Testis (tissue), 2 donors: ENCODE measurements at regions not wholly inside any gene's neighbourhood (a gene's known extent, or its start where the extent isn't known, plus 50 kb on each side); places are given as distances from the start of the nearest gene placed in this dataset.

Source experiments
- DNase-seq: peaks from one replicate; pipeline ENCODE4 v3.0.0-alpha.2; 2019
- H3K27ac ChIP-seq, 2 donors: fragments of 200-600 bp; sonication (generic); one replicate each; pipeline ENCODE4 v1.5.1; 2019
- H3K27me3 ChIP-seq: fragments of 200-600 bp; sonication (generic); one replicate; pipeline ENCODE4 v1.5.1; 2019
- H3K36me3 ChIP-seq: fragments of 200-600 bp; sonication (generic); one replicate; pipeline ENCODE4 v1.5.1; 2017; ENCODE audit warnings: low read depth; ENCODE audit errors: missing control alignments
- H3K4me1 ChIP-seq: fragments of 200-600 bp; sonication (generic); one replicate; pipeline ENCODE4 v1.5.1; 2019
- H3K4me3 ChIP-seq, 2 donors: fragments of 200-600 bp; sonication (generic); one replicate each; pipeline ENCODE4 v1.5.1; 2017 to 2019
- H3K9me3 ChIP-seq: fragments of 200-600 bp; sonication (generic); one replicate; pipeline ENCODE4 v1.5.1; 2017
- POLR2A ChIP-seq: fragments of 450-650 bp; IDR thresholded peaks from one replicate; pipeline ENCODE4 v1.6.1; 2017; ENCODE audit warnings: antibody characterized with exemption, mild to moderate bottlenecking, moderate library complexity
- WGBS, 2 donors: methylation state at CpG; one replicate each; pipeline ENCODE4 v1.1.5; 2018; 5-methylcytosine and 5-hydroxymethylcytosine counted together
- intact Hi-C: fragments of 100-400 bp; cut with DNase I; formaldehyde crosslinking; loops from one replicate; pipeline ENCODE4 v1.15.1; 2023; ENCODE audit warnings: low total_unique reads
- TF ChIP-seq, protein P1 (sequence below), 3 experiments: fragments of 450-650 bp in 2 of 3; fragments of 200-600 bp in 1 of 3; sonication (generic) in 1 of 3; IDR thresholded peaks; one replicate each; pipeline ENCODE4 v1.5.1; 2016 to 2019; ENCODE audit warnings: antibody characterized with exemption in 3 of 3, mild to moderate bottlenecking in 2 of 3, moderate library complexity in 1 of 3

DNA sequence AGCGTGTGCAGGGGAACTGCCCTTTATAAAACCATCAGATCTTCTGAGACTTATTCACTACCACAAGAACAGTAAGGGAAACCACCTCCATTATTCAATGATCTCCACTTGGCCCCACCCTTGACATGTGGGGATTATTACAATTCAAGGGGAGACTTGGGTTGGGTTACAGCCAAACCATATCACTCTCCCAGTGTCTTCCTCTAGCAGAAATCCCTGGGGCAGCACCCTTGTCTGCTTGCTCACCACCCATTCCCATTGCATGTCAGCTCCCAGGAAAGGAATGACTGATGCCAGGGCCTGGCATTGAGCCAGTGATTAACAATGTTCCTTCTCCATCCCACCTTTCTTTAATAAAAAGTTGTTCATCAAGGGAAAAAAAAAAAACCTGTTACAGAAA, 199.0 kb downstream of the IRX1 start:
- no peak overlapping the region for H3K27ac ChIP-seq
- H3K36me3 ChIP-seq: no peaks in the 10 kb centered on the region
- TF ChIP-seq, protein P1, sequence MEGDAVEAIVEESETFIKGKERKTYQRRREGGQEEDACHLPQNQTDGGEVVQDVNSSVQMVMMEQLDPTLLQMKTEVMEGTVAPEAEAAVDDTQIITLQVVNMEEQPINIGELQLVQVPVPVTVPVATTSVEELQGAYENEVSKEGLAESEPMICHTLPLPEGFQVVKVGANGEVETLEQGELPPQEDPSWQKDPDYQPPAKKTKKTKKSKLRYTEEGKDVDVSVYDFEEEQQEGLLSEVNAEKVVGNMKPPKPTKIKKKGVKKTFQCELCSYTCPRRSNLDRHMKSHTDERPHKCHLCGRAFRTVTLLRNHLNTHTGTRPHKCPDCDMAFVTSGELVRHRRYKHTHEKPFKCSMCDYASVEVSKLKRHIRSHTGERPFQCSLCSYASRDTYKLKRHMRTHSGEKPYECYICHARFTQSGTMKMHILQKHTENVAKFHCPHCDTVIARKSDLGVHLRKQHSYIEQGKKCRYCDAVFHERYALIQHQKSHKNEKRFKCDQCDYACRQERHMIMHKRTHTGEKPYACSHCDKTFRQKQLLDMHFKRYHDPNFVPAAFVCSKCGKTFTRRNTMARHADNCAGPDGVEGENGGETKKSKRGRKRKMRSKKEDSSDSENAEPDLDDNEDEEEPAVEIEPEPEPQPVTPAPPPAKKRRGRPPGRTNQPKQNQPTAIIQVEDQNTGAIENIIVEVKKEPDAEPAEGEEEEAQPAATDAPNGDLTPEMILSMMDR (IDR thresholded peaks at IDR 0.05): no peak
- no peak for TF ChIP-seq POLR2A
- intact Hi-C loops: no loop called here
- H3K4me1 ChIP-seq: no peaks in the 10 kb centered on the region
- no peaks in the 10 kb centered on the region for H3K27me3 ChIP-seq
- H3K9me3 ChIP-seq: no peaks in the 10 kb centered on the region
- no peak for DNase-seq
- no peak overlapping the region for H3K4me3 ChIP-seq
- 95 to 100% methylated on average over 1 of the region's 1 CpG for WGBS, 2 donors

DNA sequence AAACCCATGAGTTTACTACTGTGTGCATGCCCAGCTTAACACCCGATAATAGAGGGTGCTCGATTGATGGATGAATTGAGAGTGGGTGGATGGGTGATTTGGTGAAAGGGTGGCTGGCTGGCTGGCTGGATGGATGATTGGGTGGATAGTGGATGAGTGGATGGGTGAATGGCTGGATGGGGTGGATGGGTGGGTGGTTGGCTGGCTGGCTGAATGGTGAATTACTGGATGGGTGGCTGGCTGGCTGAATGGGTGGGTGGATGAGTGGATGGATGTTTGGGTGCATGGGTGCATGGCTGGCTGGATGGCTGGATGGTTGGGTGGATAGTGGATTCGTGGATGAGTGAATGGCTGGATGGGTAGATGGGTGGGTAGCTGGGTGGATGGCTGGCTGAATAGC, 201.1 kb downstream of the IRX1 start:
- intact Hi-C loops: no loop called here
- no peaks in the 10 kb centered on the region for H3K36me3 ChIP-seq
- DNase-seq: no peak
- no peaks in the 10 kb centered on the region for H3K9me3 ChIP-seq
- H3K27ac ChIP-seq: no peak overlapping the region
- TF ChIP-seq POLR2A: no peak
- TF ChIP-seq, protein P1 (IDR thresholded peaks at IDR 0.05): no peak
- WGBS, 2 donors: 73 to 86% methylated on average over 2 to 3 of the region's 3 CpGs
- no peak overlapping the region for H3K4me3 ChIP-seq
- no peaks in the 10 kb centered on the region for H3K27me3 ChIP-seq
- no peaks in the 10 kb centered on the region for H3K4me1 ChIP-seq

DNA sequence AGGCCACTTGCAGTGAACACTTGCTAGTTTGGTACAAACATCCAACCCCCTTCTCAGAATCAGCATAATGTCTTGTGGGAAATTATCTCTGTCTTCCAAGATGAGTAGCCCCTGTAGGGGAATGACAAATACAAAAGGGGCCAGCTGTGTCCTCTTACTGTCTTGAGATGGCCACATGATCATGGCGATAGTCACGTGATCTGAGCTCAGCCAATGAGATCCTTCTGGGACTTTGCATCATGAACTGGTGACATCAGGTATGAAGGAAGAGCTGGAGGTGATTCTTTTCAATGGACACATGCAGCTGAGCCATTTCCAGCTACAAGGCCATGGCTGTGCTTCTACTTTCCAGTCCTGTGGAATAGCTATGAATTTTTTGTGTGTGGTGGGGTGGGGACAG, 206.3 kb downstream of the IRX1 start:
- H3K27me3 ChIP-seq: no peaks in the 10 kb centered on the region
- H3K4me3 ChIP-seq: no peak overlapping the region
- WGBS, 2 donors: 76 to 77% methylated on average over 2 of the region's 2 CpGs
- H3K27ac ChIP-seq: no peak overlapping the region
- intact Hi-C loops: no loop called here
- H3K36me3 ChIP-seq: no peaks in the 10 kb centered on the region
- no peaks in the 10 kb centered on the region for H3K4me1 ChIP-seq
- no peak for TF ChIP-seq POLR2A
- TF ChIP-seq, protein P1 (IDR thresholded peaks at IDR 0.05): no peak
- H3K9me3 ChIP-seq: no peaks in the 10 kb centered on the region
- DNase-seq: no peak

DNA sequence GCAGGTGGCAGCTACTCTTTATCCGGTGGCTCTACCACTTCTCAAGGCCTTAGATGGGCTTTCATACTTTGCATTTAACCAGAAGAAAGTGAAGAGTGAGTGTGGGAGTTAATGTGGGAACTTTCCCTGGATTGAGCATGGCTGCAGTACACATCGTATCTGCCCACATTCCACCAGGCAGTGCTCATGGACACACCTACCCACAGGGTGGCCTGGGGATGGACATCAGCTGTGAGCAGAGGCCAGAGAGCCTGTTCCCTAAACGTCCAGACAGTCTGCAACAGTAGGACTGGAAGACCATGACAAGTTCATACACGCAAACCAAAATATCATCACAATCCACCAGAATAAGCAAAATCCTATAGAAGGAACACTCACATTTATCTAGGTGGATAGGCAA, 213.8 kb downstream of the IRX1 start:
- no peak for DNase-seq
- Histone ChIP-seq H3K27ac (no peak overlapping the region), H3K4me3 (no peak overlapping the region), H3K9me3 (no peaks in the 10 kb centered on the region), H3K36me3 (no peaks in the 10 kb centered on the region), H3K4me1 (no peaks in the 10 kb centered on the region), H3K27me3 (no peaks in the 10 kb centered on the region)
- TF ChIP-seq, protein P1 (IDR thresholded peaks at IDR 0.05): no peak
- no peak for TF ChIP-seq POLR2A
- 78 to 80% methylated on average over 4 of the region's 4 CpGs for WGBS, 2 donors
- intact Hi-C loops: no loop called here

DNA sequence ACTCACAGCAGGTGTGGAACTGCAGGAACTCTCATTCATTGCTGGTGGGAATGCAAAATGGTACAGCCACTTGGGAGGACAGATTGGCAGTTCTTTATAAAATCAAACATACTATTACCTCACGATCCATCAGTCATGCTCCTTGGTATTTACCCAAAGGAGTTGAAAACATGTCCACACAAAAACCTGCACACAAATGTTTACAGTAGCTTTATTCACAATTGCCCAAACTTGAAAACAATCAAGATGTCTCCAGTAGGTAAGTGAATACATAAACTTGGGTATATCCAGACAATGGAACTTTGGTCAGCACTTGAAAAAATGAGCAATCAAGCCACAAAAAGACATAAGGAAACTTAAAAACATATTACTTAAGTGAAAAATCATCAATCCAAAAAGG, 215.5 kb downstream of the IRX1 start:
- Histone ChIP-seq H3K27ac (no peak overlapping the region), H3K9me3 (no peaks in the 10 kb centered on the region), H3K4me1 (no peaks in the 10 kb centered on the region), H3K27me3 (no peaks in the 10 kb centered on the region), H3K36me3 (no peaks in the 10 kb centered on the region), H3K4me3 (no peak overlapping the region)
- no peak for TF ChIP-seq POLR2A
- TF ChIP-seq, protein P1 (IDR thresholded peaks at IDR 0.05): no peak
- intact Hi-C loops: no loop called here
- DNase-seq: no peak
- 89 to 94% methylated on average over 1 of the region's 1 CpG for WGBS, 2 donors
